ENCODE measurements at regions not wholly inside any gene's neighbourhood (a gene's known extent, or its start where the extent isn't known, plus 50 kb on each side); places are given as distances from the start of the nearest gene placed in this dataset.
"Not testable (repeated sequence)": the region's sequence is repeated elsewhere in the genome, so short reads cannot be mapped to it uniquely, and the experiment has no call there.

DNA sequence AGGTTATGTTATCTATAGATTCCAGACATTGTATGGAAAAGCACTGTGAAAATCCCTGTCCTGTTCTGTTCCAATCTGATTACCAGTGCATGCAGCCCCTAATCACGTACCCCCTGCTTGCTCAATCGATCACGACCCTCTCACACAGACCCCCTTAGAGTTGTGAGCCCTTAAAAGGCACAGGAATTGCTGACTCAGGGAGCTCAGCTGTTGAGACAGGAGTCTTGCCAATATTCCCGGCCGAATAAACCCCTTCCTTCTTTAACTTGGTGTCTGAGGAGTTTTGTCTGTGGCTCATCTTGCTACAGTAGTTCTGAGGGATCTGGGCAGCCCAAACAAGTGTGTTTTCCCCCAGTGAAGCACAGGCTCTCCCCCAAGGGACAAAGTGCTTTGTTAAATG is 596.3 kb upstream of the EPHA5 start:
- intact Hi-C loops (cut with micrococcal nuclease; ENCODE audit: unreplicated experiment); H3K27me3 ChIP-seq (ENCODE audit: control insufficient read depth in 1 of 2, insufficient read depth in 2 of 2, low read length in 2 of 2); H3K4me3 ChIP-seq (replicated peaks in 1 of 3; ENCODE audit: insufficient read depth in 1 of 3, low read depth in 2 of 3, low read length in 3 of 3); H2AFZ ChIP-seq (ENCODE audit: low read length); in situ Hi-C loops (cut with HindIII; ENCODE audit: extremely low pct_ligation_motif_present, low pct_unique_long_range_greater_than_20kb); ATAC-seq; CTCF ChIA-PET (ENCODE audit: low intra/inter-chr PET ratio, low total read pairs); DNase-seq (ENCODE audit: low spot score); H3K9me3 ChIP-seq (ENCODE audit: low read length); BruUV-seq (replicated peaks); H3K4me2 ChIP-seq (ENCODE audit: low read depth, low read length); H3K27ac ChIP-seq (ENCODE audit: extremely low read length, insufficient read depth, low read length); H4K20me1 ChIP-seq (ENCODE audit: insufficient read depth, low read length); FAIRE-seq; H3K9ac ChIP-seq (ENCODE audit: insufficient read depth, low read depth, low read length); H3K79me2 ChIP-seq (ENCODE audit: insufficient read depth, low read length); POLR2A ChIA-PET; H3K4me1 ChIP-seq (ENCODE audit: insufficient read depth, low read length); H3K36me3 ChIP-seq (replicated peaks in 1 of 2; ENCODE audit: control insufficient read depth in 1 of 2, insufficient read depth in 2 of 2, low read length in 2 of 2): not testable (repeated sequence)
- TF ChIP-seq MAFK (conservative IDR thresholded peaks at IDR 0.05 in 1 of 2, IDR thresholded peaks at IDR 0.05 in 1 of 2; ENCODE audit: low read length in 2 of 2) (peak; percentile 32 to 59; a peak in 3 of 4 replicates), MAFF (IDR thresholded peaks at IDR 0.05; ENCODE audit: low read depth, low read length) (peak; percentile 54)
- 69% methylated on average over 5 of the region's 5 CpGs for WGBS (ENCODE audit: low lambda C conversion rate)

- H3K4me1 ChIP-seq (ENCODE audit: insufficient read depth, low read length), result no peaks in the 10 kb centered on the region
- no peaks in the 10 kb centered on the region for H3K27me3 ChIP-seq (ENCODE audit: control insufficient read depth in 1 of 2, insufficient read depth in 2 of 2, low read length in 2 of 2)
- ChIA-PET POLR2A (no interaction called here), CTCF (ENCODE audit: low intra/inter-chr PET ratio, low total read pairs) (no interaction called here)
- no peak overlapping the region for H2AFZ ChIP-seq (ENCODE audit: low read length)
- WGBS (ENCODE audit: low lambda C conversion rate), result 41% methylated on average over 2 of the region's 5 CpGs
- no peaks in the 10 kb centered on the region for H3K36me3 ChIP-seq (replicated peaks in 1 of 2; ENCODE audit: control insufficient read depth in 1 of 2, insufficient read depth in 2 of 2, low read length in 2 of 2)
- no peak for FAIRE-seq
- no peaks in the 10 kb centered on the region for H4K20me1 ChIP-seq (ENCODE audit: insufficient read depth, low read length)
- H3K4me3 ChIP-seq (replicated peaks in 1 of 3; ENCODE audit: insufficient read depth in 1 of 3, low read depth in 2 of 3, low read length in 3 of 3), result no peak overlapping the region
- no peaks in the 10 kb centered on the region for H3K79me2 ChIP-seq (ENCODE audit: insufficient read depth, low read length)
- H3K4me2 ChIP-seq (ENCODE audit: low read depth, low read length), result no peak overlapping the region
- no peak overlapping the region for H3K27ac ChIP-seq (ENCODE audit: extremely low read length, insufficient read depth, low read length)
- in situ Hi-C loops (cut with HindIII; ENCODE audit: extremely low pct_ligation_motif_present, low pct_unique_long_range_greater_than_20kb), result no loop called here
- no peak for DNase-seq (ENCODE audit: low spot score)
- no TSS peak for BruUV-seq (replicated peaks)
- H3K9me3 ChIP-seq (ENCODE audit: low read length), result no peaks in the 10 kb centered on the region
- H3K9ac ChIP-seq (ENCODE audit: insufficient read depth, low read depth, low read length), result no peak overlapping the region
- no peak for ATAC-seq
- intact Hi-C loops (cut with micrococcal nuclease; ENCODE audit: unreplicated experiment), result no loop called here
- TF ChIP-seq ZUFSP (CRISPR knock-in tag; IDR thresholded peaks at IDR 0.05; ENCODE audit: borderline replicate concordance) (no peak), ZNF18 (CRISPR knock-in tag; IDR thresholded peaks at IDR 0.05; ENCODE audit: insufficient replicate concordance) (no peak), ZNF367 (CRISPR knock-in tag; IDR thresholded peaks at IDR 0.05; ENCODE audit: borderline replicate concordance) (no peak), ISX (CRISPR knock-in tag; conservative IDR thresholded peaks at IDR 0.05) (no peak), DR1 (CRISPR knock-in tag; IDR thresholded peaks at IDR 0.05) (no peak), ZNF33B (CRISPR knock-in tag; IDR thresholded peaks at IDR 0.05) (no peak), ZNF615 (CRISPR knock-in tag; IDR thresholded peaks at IDR 0.05; ENCODE audit: borderline replicate concordance) (no peak)
- TF ChIP-seq, protein P1, sequence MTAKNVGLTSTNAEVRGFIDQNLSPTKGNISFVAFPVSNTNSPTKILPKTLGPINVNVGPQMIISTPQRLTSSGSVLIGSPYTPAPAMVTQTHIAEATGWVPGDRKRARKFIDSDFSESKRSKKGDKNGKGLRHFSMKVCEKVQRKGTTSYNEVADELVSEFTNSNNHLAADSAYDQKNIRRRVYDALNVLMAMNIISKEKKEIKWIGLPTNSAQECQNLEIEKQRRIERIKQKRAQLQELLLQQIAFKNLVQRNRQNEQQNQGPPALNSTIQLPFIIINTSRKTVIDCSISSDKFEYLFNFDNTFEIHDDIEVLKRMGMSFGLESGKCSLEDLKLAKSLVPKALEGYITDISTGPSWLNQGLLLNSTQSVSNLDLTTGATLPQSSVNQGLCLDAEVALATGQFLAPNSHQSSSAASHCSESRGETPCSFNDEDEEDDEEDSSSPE (CRISPR knock-in tag; IDR thresholded peaks at IDR 0.05), result no peak
Observed at GRCh38 chr4:66266035-66266434, 595.7 kb upstream of the EPHA5 start.

All from HepG2 (cell line).